LNCaP clone FGC (cell line): ENCODE measurements at regions not wholly inside any gene's neighbourhood (a gene's known extent, or its start where the extent isn't known, plus 50 kb on each side); places are given as distances from the start of the nearest gene placed in this dataset.

Experiments used
- DNase-seq: peaks from one replicate; pipeline ENCODE4 v3.0.0-alpha.2; 2011; ENCODE audit warnings: low read depth
- H3K4me3 ChIP-seq: 2 replicates; pipeline ENCODE4 v1.5.1; 2011; ENCODE audit warnings: mild to moderate bottlenecking, low read depth, low read length, control low read depth
- TF ChIP-seq, protein P1 (sequence below): IDR thresholded peaks from 2 replicates; pipeline ENCODE4 v1.5.1; 2012; ENCODE audit warnings: mild to moderate bottlenecking; ENCODE audit not compliant: control insufficient read depth, insufficient read depth; ENCODE audit errors: extremely low read depth

DNA sequence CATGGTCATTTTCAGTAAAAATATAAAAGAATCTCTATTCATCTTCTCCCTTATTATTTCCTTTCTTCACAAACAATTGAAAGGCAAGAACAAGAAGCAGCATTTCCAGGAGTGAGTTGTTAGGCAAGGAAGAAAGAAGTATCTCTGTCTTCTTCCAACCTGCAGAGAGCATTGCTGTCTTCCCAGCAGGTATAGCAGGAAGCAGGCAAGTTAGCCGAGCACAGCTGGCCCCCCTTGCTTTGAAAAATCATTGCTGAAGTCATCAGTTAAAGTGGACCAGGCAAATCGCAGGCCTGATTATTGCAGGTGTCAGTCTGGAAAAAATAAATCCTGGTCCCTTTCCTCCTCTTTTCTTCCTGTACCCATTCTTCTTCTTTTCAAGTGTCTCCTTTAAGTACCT, 353.1 kb upstream of the BRINP1 start:
- TF ChIP-seq, protein P1, sequence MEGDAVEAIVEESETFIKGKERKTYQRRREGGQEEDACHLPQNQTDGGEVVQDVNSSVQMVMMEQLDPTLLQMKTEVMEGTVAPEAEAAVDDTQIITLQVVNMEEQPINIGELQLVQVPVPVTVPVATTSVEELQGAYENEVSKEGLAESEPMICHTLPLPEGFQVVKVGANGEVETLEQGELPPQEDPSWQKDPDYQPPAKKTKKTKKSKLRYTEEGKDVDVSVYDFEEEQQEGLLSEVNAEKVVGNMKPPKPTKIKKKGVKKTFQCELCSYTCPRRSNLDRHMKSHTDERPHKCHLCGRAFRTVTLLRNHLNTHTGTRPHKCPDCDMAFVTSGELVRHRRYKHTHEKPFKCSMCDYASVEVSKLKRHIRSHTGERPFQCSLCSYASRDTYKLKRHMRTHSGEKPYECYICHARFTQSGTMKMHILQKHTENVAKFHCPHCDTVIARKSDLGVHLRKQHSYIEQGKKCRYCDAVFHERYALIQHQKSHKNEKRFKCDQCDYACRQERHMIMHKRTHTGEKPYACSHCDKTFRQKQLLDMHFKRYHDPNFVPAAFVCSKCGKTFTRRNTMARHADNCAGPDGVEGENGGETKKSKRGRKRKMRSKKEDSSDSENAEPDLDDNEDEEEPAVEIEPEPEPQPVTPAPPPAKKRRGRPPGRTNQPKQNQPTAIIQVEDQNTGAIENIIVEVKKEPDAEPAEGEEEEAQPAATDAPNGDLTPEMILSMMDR: no peak
- DNase-seq: no peak

DNA sequence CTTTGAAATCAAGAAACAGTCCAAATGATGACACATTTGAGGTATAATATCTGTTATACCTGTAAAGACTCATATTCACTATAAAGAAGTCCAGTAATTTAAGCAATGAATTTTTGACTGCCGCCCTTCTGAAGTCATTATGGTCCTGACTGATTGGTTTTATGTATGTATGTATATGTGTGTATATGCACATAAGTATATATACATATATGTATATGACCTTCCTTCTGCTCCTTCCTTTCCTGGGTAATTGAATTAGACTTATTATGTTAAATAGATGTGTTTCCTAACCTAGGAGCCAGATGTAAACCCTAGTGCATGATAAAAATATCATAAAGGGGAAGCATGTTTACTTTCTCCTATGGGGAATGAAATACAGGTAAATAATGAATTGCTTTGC, 343.1 kb upstream of the BRINP1 start:
- DNase-seq: no peak
- TF ChIP-seq, protein P1: no peak
- no peak overlapping the region for H3K4me3 ChIP-seq

More for the DNA sequence above, 353.1 kb upstream of the BRINP1 start:
- no peak overlapping the region for H3K4me3 ChIP-seq

DNA sequence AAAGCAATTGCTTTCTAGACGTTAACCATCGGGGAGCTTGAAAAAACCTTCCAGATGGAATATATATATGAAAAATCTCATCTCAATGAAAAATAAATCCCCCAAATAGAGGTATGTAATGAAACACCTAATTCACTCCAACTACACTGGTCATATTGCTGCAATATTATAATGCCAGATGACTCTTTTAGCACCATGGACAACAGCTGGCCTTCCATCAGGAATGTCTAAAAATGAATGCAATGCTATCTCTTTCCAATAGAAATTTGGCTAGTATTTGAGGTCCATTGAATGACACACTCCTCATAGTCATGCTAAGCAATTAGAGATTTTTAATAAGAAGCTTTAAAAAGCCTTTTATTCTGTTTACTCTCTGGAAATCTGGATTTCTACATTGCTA, 340.2 kb upstream of the BRINP1 start:
- H3K4me3 ChIP-seq: no peak overlapping the region
- no peak for DNase-seq
- TF ChIP-seq, protein P1: no peak

DNA sequence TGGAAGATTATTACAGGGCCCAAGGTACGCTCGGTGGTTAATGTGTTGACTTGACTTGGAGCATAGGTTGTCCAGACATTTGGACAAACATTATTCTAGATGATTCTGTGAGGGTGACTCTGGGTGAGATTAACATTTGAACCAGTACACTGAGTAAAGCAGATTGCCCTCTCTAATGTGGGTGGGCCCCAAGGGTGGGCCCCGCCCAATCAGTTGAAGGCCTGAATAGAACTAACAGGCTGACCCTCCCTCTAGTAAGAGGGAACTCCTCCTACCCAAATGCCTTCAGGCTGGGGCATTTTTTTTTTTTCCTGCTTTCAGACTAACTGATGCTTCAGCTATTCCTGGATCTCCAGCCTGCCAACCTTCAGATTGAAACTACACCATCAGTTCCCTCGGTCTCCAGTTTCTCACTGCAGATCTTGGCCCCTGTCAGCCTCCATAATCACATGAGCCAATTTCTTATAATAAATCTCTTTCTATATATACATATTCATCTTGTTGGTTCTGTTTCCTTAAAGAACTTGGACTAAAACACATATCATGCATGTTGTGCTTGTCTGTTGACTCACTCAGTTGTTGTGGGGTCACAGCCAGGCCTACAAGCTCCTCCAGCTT, 338.1 kb upstream of the BRINP1 start:
- TF ChIP-seq, protein P1: no peak
- H3K4me3 ChIP-seq: no peak overlapping the region
- peak; percentile 17 for DNase-seq

- DNase-seq: no peak
- no peak overlapping the region for H3K4me3 ChIP-seq
- TF ChIP-seq, protein P1: no peak
Measured at GRCh38 chr9:119701651-119702050, 332.4 kb upstream of the BRINP1 start.

DNA sequence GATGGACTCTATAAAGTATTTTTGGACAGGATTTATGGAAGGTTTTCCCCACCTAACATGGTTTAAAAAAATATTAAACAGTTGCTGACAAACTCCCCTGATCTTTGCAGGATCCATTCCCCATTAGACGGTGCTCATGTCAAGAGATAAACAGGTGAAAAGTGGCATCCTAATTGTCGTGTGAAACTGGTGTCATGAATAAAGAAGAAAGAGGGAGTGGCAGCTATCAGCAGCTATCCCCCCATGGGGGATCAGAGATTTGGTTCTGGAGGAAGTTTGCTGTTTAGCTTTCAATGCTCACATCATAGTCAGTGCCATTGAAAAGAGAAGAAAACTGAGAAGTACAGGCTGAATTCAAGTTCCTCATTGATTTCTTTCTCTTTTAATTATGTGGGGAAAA, 329.3 kb upstream of the BRINP1 start:
- no peak overlapping the region for H3K4me3 ChIP-seq
- DNase-seq: no peak
- TF ChIP-seq, protein P1: no peak

DNA sequence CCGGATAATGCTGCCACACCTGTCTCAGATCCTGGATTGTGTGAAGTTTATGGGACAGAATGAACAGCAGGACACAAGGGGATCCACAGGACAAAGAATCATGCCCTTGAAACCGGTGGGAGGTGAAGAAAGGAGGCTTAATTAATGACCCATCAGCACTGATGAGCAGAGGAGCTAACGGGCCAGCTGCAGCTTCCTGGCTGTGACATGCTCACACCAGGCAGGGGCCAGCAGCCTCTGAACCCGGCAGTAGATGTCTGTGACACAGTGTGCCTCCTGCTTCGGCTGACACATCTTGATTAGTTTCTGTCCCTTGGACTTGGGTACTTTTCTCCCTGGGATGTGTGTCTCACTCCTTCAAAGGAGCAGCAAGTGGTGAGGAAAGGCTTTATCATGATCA, 328.8 kb upstream of the BRINP1 start:
- H3K4me3 ChIP-seq: no peak overlapping the region
- TF ChIP-seq, protein P1: no peak
- DNase-seq: no peak
